H1 (cell line): ENCODE measurements at regions not wholly inside any gene's neighbourhood (a gene's known extent, or its start where the extent isn't known, plus 50 kb on each side); places are given as distances from the start of the nearest gene placed in this dataset.
"Not testable (repeated sequence)": the region's sequence is repeated elsewhere in the genome, so short reads cannot be mapped to it uniquely, and the experiment has no call there.

Experiments
- CTCF ChIA-PET: fragments of 300-600 bp; sonication (Branson Sonifier 250); formaldehyde crosslinking; loops from one replicate; lab custom pipeline; 2021; ENCODE audit not compliant: partially characterized antibody; lab: Charles Lee
- POLR2A ChIA-PET: fragments of 300-600 bp; sonication (Branson Sonifier 250); formaldehyde crosslinking; loops from one replicate; lab custom pipeline; 2021; ENCODE audit warnings: inconsistent platforms; ENCODE audit not compliant: partially characterized antibody; lab: Charles Lee
- DNase-seq, 2 experiments: peaks; one replicate each; pipeline versions ENCODE4 v3.0.0 to v3.0.0-alpha.2; 2010 to 2022; ENCODE audit warnings: low spot score in 2 of 2, low read depth in 1 of 2, mixed read lengths in 1 of 2
- FAIRE-seq: peaks from 2 replicates; lab custom pipeline; 2011; peaks lifted over from hg19 to GRCh38; lab: Jason Lieb, UNC
- H2AFZ ChIP-seq: 2 replicates; pipeline ENCODE4 v1.8.1; 2012; ENCODE audit warnings: low read length, inconsistent platforms
- H2AK5ac ChIP-seq: 2 replicates; pipeline ENCODE4 v1.6.1; 2013; ENCODE audit warnings: low read depth, low read length
- H2BK120ac ChIP-seq: replicated peaks from 2 replicates; pipeline ENCODE3; 2013; ENCODE audit warnings: low read depth, low read length, inconsistent platforms
- H2BK12ac ChIP-seq: 2 replicates; pipeline ENCODE4 v1.6.1; 2013; ENCODE audit warnings: low read depth, low read length
- H2BK15ac ChIP-seq: 2 replicates; pipeline ENCODE4 v1.6.1; 2013; ENCODE audit warnings: low read length
- H2BK20ac ChIP-seq: 2 replicates; pipeline ENCODE4 v1.6.1; 2013; ENCODE audit warnings: low read length
- H2BK5ac ChIP-seq: 2 replicates; pipeline ENCODE4 v1.6.1; 2013; ENCODE audit warnings: low read depth, low read length
- H3K14ac ChIP-seq: 2 replicates; pipeline ENCODE4 v1.6.1; 2013; ENCODE audit warnings: inconsistent platforms; ENCODE audit not compliant: insufficient read length
- H3K18ac ChIP-seq: 2 replicates; pipeline ENCODE4 v1.6.1; 2013; ENCODE audit warnings: low read length; ENCODE audit errors: extremely low read depth
- H3K23ac ChIP-seq: 2 replicates; pipeline ENCODE4 v1.6.1; 2013; ENCODE audit warnings: inconsistent platforms; ENCODE audit not compliant: insufficient read length
- H3K23me2 ChIP-seq: 2 replicates; pipeline ENCODE4 v1.6.1; 2013; ENCODE audit warnings: low read depth, low read length
- H3K27ac ChIP-seq: 2 replicates; pipeline ENCODE4 v1.6.1; 2011; ENCODE audit warnings: low read depth, low read length, inconsistent platforms
- H3K27me3 ChIP-seq, 4 experiments: replicated peaks in 1 of 4; 1 replicate in 1 of 4; 2 replicates in 3 of 4; pipeline versions ENCODE4 v1.6.1 to v1.8.1; 2011 to 2013; ENCODE audit warnings: low read length in 3 of 4, mild to moderate bottlenecking in 3 of 4, inconsistent platforms in 2 of 4, mixed read lengths in 2 of 4, moderate library complexity in 1 of 4; ENCODE audit not compliant: control insufficient read depth in 3 of 4, insufficient read depth in 3 of 4; ENCODE audit errors: extremely low read depth in 1 of 4
- H3K36me3 ChIP-seq, 4 experiments: 2 replicates each; pipeline versions ENCODE4 v1.6.1 to v1.8.1; 2011 to 2013; ENCODE audit warnings: mild to moderate bottlenecking in 4 of 4, low read length in 3 of 4, moderate library complexity in 2 of 4, control low read depth in 1 of 4, inconsistent platforms in 1 of 4; ENCODE audit not compliant: insufficient read depth in 4 of 4, control insufficient read depth in 2 of 4
- H3K4ac ChIP-seq: replicated peaks from 2 replicates; pipeline ENCODE3; 2013; ENCODE audit warnings: low read length, low read depth, mixed read lengths, inconsistent platforms; ENCODE audit not compliant: insufficient read length
- H3K4me1 ChIP-seq, 4 experiments: replicated peaks in 1 of 4; 1 replicate in 1 of 4; 2 replicates in 3 of 4; pipeline versions ENCODE4 v1.6.1 to v1.8.1; 2011 to 2013; ENCODE audit warnings: low read length in 3 of 4, inconsistent platforms in 2 of 4, mixed read lengths in 1 of 4; ENCODE audit not compliant: insufficient read depth in 4 of 4, control insufficient read depth in 3 of 4
- H3K4me2 ChIP-seq, 2 experiments: 2 replicates each; pipeline versions ENCODE4 v1.6.1 to v1.8.1; 2011 to 2013; ENCODE audit warnings: low read depth in 2 of 2, low read length in 2 of 2, control low read depth in 1 of 2, inconsistent platforms in 1 of 2, mild to moderate bottlenecking in 1 of 2; ENCODE audit not compliant: insufficient read depth in 1 of 2
- H3K4me3 ChIP-seq, 4 experiments: fragments of 200-600, 300-600 bp in 1 of 4; sonication (generic), shearing (Covaris generic), sonication (Bioruptor Twin) in 1 of 4; 2 replicates each; pipeline versions ENCODE4 v1.5.1 to v1.8.1; 2011 to 2016; ENCODE audit warnings: low read length in 4 of 4, low read depth in 3 of 4, control low read depth in 2 of 4, inconsistent platforms in 2 of 4, mild to moderate bottlenecking in 2 of 4, mixed read lengths in 1 of 4, moderate library complexity in 1 of 4; ENCODE audit not compliant: insufficient read depth in 2 of 4; ENCODE audit errors: extremely low read depth in 1 of 4
- H3K56ac ChIP-seq: replicated peaks from 2 replicates; pipeline ENCODE3; 2013; ENCODE audit warnings: low read depth, mild to moderate bottlenecking, mixed read lengths, low read length, inconsistent platforms; ENCODE audit not compliant: insufficient read length
- H3K79me1 ChIP-seq: 2 replicates; pipeline ENCODE4 v1.6.1; 2013; ENCODE audit warnings: low read depth, low read length, control low read depth
- H3K79me2 ChIP-seq, 2 experiments: 2 replicates each; pipeline versions ENCODE4 v1.6.1 to v1.8.1; 2012 to 2013; ENCODE audit warnings: low read length in 2 of 2, mild to moderate bottlenecking in 2 of 2, inconsistent platforms in 1 of 2; ENCODE audit not compliant: insufficient read depth in 2 of 2, control insufficient read depth in 1 of 2
- H3K9ac ChIP-seq, 4 experiments: replicated peaks in 1 of 4; 1 replicate in 1 of 4; 2 replicates in 3 of 4; pipeline versions ENCODE4 v1.6.1 to v1.8.1; 2011 to 2013; ENCODE audit warnings: low read depth in 3 of 4, low read length in 3 of 4, control low read depth in 2 of 4, mild to moderate bottlenecking in 2 of 4, moderate library complexity in 2 of 4, inconsistent platforms in 1 of 4; ENCODE audit errors: extremely low read depth in 1 of 4
- H3K9me3 ChIP-seq, 2 experiments: 2 replicates each; pipeline versions ENCODE4 v1.6.1 to v1.8.1; 2012 to 2013; ENCODE audit warnings: mild to moderate bottlenecking in 2 of 2, moderate library complexity in 2 of 2, control low read depth in 1 of 2, inconsistent platforms in 1 of 2, low read depth in 1 of 2, low read length in 1 of 2, mixed read lengths in 1 of 2; ENCODE audit not compliant: insufficient read depth in 2 of 2
- H4K20me1 ChIP-seq, 2 experiments: replicated peaks in 1 of 2; 2 replicates each; pipeline versions ENCODE3 to v1.8.1; 2011 to 2013; ENCODE audit warnings: inconsistent platforms in 2 of 2, low read length in 2 of 2, mild to moderate bottlenecking in 1 of 2; ENCODE audit not compliant: insufficient read depth in 2 of 2, control insufficient read depth in 1 of 2
- H4K5ac ChIP-seq: 2 replicates; pipeline ENCODE4 v1.6.1; 2013; ENCODE audit warnings: low read length, low read depth, mixed read lengths, inconsistent platforms; ENCODE audit not compliant: insufficient read length
- H4K8ac ChIP-seq: 2 replicates; pipeline ENCODE4 v1.8.0; 2013; ENCODE audit warnings: mild to moderate bottlenecking, moderate library complexity, low read length, inconsistent platforms; ENCODE audit not compliant: insufficient read depth; ENCODE audit errors: extremely low read depth
- H4K91ac ChIP-seq: replicated peaks from 2 replicates; pipeline ENCODE3; 2013; ENCODE audit warnings: low read length, mixed read lengths, inconsistent platforms; ENCODE audit not compliant: insufficient read length
- WGBS, 2 experiments: shearing (Covaris generic) in 1 of 2; methylation state at CpG; one replicate each; pipeline versions ENCODE4 v1.1.6 to v1.1.7; 2013 to 2015; ENCODE audit warnings: low lambda C conversion rate in 2 of 2, mixed read lengths in 2 of 2, inconsistent platforms in 1 of 2, low coverage in 1 of 2, missing lambda C conversion rate in 1 of 2; ENCODE audit not compliant: insufficient replicate concordance in 2 of 2, insufficient coverage in 1 of 2, insufficient read length in 1 of 2; ENCODE audit errors: extremely low coverage in 1 of 2, missing lambda C conversion rate in 1 of 2; 5-methylcytosine and 5-hydroxymethylcytosine counted together

DNA sequence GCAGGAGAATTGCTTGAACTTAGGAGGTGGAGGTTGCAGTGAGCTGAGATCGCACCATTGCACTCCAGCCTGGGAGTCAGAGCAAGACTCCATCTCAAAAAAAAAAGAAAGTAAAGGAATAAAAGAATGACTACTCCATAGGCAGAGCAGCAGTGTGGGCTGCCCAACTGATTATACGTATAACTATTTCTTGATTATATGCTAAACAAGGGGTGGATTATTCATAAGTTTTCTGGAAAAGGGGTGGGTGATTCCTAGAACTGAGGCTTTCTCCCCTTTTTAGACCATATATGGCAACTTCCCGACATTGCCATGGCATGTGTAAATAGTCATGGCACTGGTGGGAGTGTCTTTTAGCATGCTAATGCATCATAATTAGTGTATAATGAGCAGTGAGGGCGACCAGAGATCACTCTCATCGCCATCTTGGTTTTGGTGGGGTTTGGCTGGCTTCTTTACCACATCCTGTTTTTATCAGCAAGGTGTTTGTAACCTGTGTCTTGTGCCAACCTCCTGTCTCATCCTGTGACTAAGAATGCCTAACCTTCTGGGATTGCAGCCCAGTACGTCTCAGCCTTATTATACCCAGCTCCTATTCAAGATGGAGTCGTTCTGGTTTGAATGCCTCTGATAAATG is 72.3 kb upstream of the BCL2L14 start:
- H2AFZ ChIP-seq, H3K18ac ChIP-seq, H3K14ac ChIP-seq, POLR2A ChIA-PET, H2BK120ac ChIP-seq, H3K79me1 ChIP-seq, H3K4me1 ChIP-seq, H3K79me2 ChIP-seq, FAIRE-seq, H2AK5ac ChIP-seq, H3K23ac ChIP-seq, CTCF ChIA-PET, H4K91ac ChIP-seq, H3K9me3 ChIP-seq, H3K27me3 ChIP-seq, H2BK12ac ChIP-seq, H3K4me3 ChIP-seq, H3K23me2 ChIP-seq, DNase-seq, H3K56ac ChIP-seq, H4K5ac ChIP-seq, H4K20me1 ChIP-seq, H3K27ac ChIP-seq, H3K4me2 ChIP-seq, H2BK15ac ChIP-seq, H3K36me3 ChIP-seq, H3K4ac ChIP-seq, H3K9ac ChIP-seq, H2BK5ac ChIP-seq, H4K8ac ChIP-seq, H2BK20ac ChIP-seq: not testable (repeated sequence)
- WGBS, 2 experiments: 78% methylated on average over 7 of the region's 7 CpGs; no CpG with 5 or more reads in 1 of the 2 experiments
